ENCODE measurements at regions not wholly inside any gene's neighbourhood (a gene's known extent, or its start where the extent isn't known, plus 50 kb on each side); places are given as distances from the start of the nearest gene placed in this dataset.

DNA sequence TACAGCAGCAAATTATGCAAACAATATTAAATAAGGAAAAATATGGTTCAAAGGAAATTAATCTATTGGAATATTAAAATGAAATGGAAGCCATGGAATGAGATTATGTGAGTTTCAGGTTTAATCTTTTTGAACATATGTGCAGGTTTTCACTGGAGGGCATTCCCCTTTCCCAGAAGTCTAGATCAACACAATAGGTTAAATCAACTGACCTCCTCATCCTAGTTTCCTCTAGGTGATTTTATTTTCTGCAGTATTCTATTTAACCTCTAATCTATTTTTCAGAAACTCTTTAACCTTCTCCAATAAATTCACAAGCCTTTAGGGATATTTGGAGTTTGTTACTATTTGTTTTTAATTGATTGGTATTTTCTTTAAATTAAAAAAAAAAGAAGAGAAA, 2657.6 kb upstream of the PCDH20 start:
- TF ChIP-seq RBBP5 (conservative IDR thresholded peaks at IDR 0.05): no peak
- no peak for TF ChIP-seq SREBF2 (IDR thresholded peaks at IDR 0.05; ENCODE audit: low read length)
- no peak for TF ChIP-seq GABPA (IDR thresholded peaks at IDR 0.05; ENCODE audit: low read depth)
- TF ChIP-seq FOS (IDR thresholded peaks at IDR 0.05; ENCODE audit: borderline replicate concordance, extremely low read depth, insufficient read length): no peak
- TF ChIP-seq, protein P1, sequence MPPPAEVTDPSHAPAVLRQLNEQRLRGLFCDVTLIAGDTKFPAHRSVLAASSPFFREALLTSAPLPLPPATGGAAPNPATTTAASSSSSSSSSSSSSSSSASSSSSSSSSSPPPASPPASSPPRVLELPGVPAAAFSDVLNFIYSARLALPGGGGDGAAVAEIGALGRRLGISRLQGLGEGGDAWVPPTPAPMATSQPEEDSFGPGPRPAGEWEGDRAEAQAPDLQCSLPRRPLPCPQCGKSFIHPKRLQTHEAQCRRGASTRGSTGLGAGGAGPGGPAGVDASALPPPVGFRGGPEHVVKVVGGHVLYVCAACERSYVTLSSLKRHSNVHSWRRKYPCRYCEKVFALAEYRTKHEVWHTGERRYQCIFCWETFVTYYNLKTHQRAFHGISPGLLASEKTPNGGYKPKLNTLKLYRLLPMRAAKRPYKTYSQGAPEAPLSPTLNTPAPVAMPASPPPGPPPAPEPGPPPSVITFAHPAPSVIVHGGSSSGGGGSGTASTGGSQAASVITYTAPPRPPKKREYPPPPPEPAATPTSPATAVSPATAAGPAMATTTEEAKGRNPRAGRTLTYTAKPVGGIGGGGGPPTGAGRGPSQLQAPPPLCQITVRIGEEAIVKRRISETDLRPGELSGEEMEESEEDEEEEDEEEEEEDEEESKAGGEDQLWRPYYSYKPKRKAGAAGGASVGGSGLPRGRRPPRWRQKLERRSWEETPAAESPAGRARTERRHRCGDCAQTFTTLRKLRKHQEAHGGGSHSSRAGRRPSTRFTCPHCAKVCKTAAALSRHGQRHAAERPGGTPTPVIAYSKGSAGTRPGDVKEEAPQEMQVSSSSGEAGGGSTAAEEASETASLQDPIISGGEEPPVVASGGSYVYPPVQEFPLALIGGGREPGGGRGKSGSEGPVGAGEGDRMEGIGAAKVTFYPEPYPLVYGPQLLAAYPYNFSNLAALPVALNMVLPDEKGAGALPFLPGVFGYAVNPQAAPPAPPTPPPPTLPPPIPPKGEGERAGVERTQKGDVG (CRISPR knock-in tag; IDR thresholded peaks at IDR 0.05): no peak
- TF ChIP-seq BACH1 (IDR thresholded peaks at IDR 0.05; ENCODE audit: borderline replicate concordance): no peak
- TF ChIP-seq, protein P2, sequence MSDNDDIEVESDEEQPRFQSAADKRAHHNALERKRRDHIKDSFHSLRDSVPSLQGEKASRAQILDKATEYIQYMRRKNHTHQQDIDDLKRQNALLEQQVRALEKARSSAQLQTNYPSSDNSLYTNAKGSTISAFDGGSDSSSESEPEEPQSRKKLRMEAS (IDR thresholded peaks at IDR 0.05; ENCODE audit: low read depth, low read length): no peak
- TF ChIP-seq CREM (IDR thresholded peaks at IDR 0.05; ENCODE audit: low read depth): no peak
- TF ChIP-seq EGR1 (IDR thresholded peaks at IDR 0.05; ENCODE audit: borderline replicate concordance in 1 of 2, low read depth in 2 of 2, low read length in 2 of 2): no peak
